Sigmoid colon (tissue), 3 donors: ENCODE measurements at regions not wholly inside any gene's neighbourhood (a gene's known extent, or its start where the extent isn't known, plus 50 kb on each side); places are given as distances from the start of the nearest gene placed in this dataset.

Experiments used
- CTCF ChIP-seq, 4 experiments: fragments of 450-650 bp in 3 of 4; fragments of 200-600 bp in 1 of 4; IDR thresholded peaks; one replicate each; pipeline ENCODE4 v1.5.1; 2016 to 2019; ENCODE audit warnings: antibody characterized with exemption in 4 of 4, mild to moderate bottlenecking in 3 of 4, moderate library complexity in 2 of 4
- POLR2A ChIP-seq, 2 donors: fragments of 450-650 bp; IDR thresholded peaks; one replicate each; pipeline ENCODE4 v1.6.1; 2016; ENCODE audit warnings: antibody characterized with exemption in 2 of 2, mild to moderate bottlenecking in 2 of 2, moderate library complexity in 2 of 2

GRCh38 chr11:33552756-33553155 is 147.9 kb downstream of the C11orf91 start:
- TF ChIP-seq CTCF (IDR thresholded peaks at IDR 0.05) (no peak), POLR2A (IDR thresholded peaks at IDR 0.05) (no peak)
